Vagina (tissue), 2 donors: ENCODE measurements at regions not wholly inside any gene's neighbourhood (a gene's known extent, or its start where the extent isn't known, plus 50 kb on each side); places are given as distances from the start of the nearest gene placed in this dataset.

ENCODE experiments used
- CTCF ChIP-seq, 3 experiments: fragments of 450-650 bp in 2 of 3; fragments of 200-600 bp in 1 of 3; sonication (generic) in 1 of 3; IDR thresholded peaks; one replicate each; pipeline ENCODE4 v1.5.1; 2017 to 2019; ENCODE audit warnings: antibody characterized with exemption in 3 of 3, mild to moderate bottlenecking in 2 of 3, moderate library complexity in 2 of 3
- POLR2A ChIP-seq, 2 donors: fragments of 450-650 bp; IDR thresholded peaks; one replicate each; pipeline ENCODE4 v1.6.1; 2017; ENCODE audit warnings: antibody characterized with exemption in 2 of 2, mild to moderate bottlenecking in 2 of 2, moderate library complexity in 2 of 2
- POLR2AphosphoS5 ChIP-seq, 2 donors: sonication (generic); formaldehyde crosslinking; IDR thresholded peaks; one replicate each; pipeline ENCODE4 v1.9.0; 2017; ENCODE audit warnings: antibody characterized with exemption in 2 of 2, mild to moderate bottlenecking in 2 of 2, low read depth in 1 of 2; ENCODE audit not compliant: insufficient read depth in 1 of 2

GRCh38 chr13:111564606-111565005, 244.2 kb downstream of the TEX29 start:
- TF ChIP-seq POLR2AphosphoS5 (IDR thresholded peaks at IDR 0.05; ENCODE audit: insufficient read depth in 1 of 2, low read depth in 1 of 2) (no peak), CTCF (IDR thresholded peaks at IDR 0.05) (no peak), POLR2A (IDR thresholded peaks at IDR 0.05) (no peak)
